Right atrium auricular region (tissue), 2 donors: ENCODE measurements at regions not wholly inside any gene's neighbourhood (a gene's known extent, or its start where the extent isn't known, plus 50 kb on each side); places are given as distances from the start of the nearest gene placed in this dataset.

Experiments used
- DNase-seq: peaks from one replicate; pipeline ENCODE4 v3.0.0-alpha.2; 2019; ENCODE audit warnings: low spot score
- H3K27ac ChIP-seq, 2 donors: fragments of 200-600 bp; sonication (generic); 1 replicate in 1 of 2; 2 replicates in 1 of 2; pipeline ENCODE4 v1.5.1; 2016 to 2019
- H3K27me3 ChIP-seq, 2 donors: fragments of 200-600 bp; sonication (generic); one replicate each; pipeline versions ENCODE4 v1.5.1 to v1.6.0; 2017 to 2019
- H3K36me3 ChIP-seq: fragments of 200-600 bp; sonication (generic); one replicate; pipeline ENCODE4 v1.5.1; 2016
- H3K4me1 ChIP-seq, 2 donors: fragments of 200-600 bp; sonication (generic); one replicate each; pipeline versions ENCODE4 v1.5.1 to v1.6.0; 2017 to 2019
- H3K4me3 ChIP-seq, 2 donors: fragments of 200-600 bp; sonication (generic); 1 replicate in 1 of 2; 2 replicates in 1 of 2; pipeline ENCODE4 v1.5.1; 2017 to 2019; ENCODE audit warnings: mild to moderate bottlenecking in 1 of 2, moderate library complexity in 1 of 2
- H3K9me3 ChIP-seq, 2 donors: fragments of 200-600 bp; sonication (generic); one replicate each; pipeline ENCODE4 v1.5.1; 2019
- TF ChIP-seq, protein P1 (sequence below), 2 donors: fragments of 200-600 bp; sonication (generic); IDR thresholded peaks; one replicate each; pipeline ENCODE4 v1.5.1; 2019; ENCODE audit warnings: antibody characterized with exemption in 2 of 2

DNA sequence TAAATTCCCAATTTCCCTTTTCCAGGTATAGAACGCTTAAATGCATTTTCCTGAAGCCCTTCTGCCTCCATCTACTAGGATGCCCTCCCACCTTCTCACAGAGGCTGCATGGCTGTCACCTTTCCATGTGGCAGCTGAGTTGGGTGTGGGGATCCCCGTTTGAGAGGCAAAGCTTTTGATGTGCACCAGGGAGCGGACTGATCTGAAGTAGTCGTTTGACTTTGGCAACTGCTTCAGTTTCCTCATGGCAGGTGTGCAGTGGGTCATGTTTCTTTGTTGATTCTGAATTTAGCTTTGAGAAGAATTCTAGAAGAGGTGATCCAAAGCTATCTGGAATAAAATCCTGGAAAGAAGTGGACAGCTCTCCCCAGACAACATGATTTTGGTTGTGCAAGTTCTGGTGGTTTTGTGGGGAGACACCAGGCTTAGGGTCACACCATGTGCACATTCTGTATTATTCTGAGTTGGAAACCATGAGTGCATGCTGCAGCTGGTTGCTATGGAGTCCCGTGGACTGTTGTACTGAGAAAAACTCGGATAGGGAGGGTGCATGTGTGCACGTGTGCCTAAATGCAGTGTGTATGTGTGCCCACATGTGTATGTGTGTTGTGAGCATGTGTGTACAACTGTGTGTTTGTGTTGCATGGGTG lies 63.5 kb downstream of the GADD45G start:
- Histone ChIP-seq H3K9me3 (no peaks in the 10 kb centered on the region), H3K27ac (no peak overlapping the region), H3K4me3 (no peak overlapping the region), H3K36me3 (no peaks in the 10 kb centered on the region), H3K4me1 (peaks cover 0 to 7% of the 10 kb centered on the region in 2 donors), H3K27me3 (no peaks in the 10 kb centered on the region)
- DNase-seq, result no peak
- TF ChIP-seq, protein P1, sequence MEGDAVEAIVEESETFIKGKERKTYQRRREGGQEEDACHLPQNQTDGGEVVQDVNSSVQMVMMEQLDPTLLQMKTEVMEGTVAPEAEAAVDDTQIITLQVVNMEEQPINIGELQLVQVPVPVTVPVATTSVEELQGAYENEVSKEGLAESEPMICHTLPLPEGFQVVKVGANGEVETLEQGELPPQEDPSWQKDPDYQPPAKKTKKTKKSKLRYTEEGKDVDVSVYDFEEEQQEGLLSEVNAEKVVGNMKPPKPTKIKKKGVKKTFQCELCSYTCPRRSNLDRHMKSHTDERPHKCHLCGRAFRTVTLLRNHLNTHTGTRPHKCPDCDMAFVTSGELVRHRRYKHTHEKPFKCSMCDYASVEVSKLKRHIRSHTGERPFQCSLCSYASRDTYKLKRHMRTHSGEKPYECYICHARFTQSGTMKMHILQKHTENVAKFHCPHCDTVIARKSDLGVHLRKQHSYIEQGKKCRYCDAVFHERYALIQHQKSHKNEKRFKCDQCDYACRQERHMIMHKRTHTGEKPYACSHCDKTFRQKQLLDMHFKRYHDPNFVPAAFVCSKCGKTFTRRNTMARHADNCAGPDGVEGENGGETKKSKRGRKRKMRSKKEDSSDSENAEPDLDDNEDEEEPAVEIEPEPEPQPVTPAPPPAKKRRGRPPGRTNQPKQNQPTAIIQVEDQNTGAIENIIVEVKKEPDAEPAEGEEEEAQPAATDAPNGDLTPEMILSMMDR (IDR thresholded peaks at IDR 0.05), result no peak

DNA sequence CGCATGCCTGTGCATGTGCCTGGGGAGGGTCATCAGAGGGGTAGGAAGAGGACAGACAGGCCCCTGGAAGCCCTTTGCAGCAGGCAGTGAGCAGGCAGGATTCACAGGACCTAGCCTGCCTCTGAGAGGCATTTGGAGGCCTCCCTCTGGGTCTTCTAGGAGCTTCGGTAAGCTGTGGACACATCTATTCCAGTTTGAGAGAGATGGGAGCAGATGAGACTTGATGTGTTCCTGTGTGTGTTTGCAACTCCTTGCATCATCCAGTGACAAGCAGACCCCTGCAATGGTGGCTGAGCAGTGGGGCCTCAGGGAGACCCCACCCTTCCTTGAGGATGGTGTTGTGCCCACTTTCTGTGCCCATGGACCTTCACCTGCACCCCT lies 64.0 kb downstream of the GADD45G start:
- TF ChIP-seq, protein P1 (IDR thresholded peaks at IDR 0.05), result no peak
- no peaks in the 10 kb centered on the region for H3K36me3 ChIP-seq
- H3K4me3 ChIP-seq, result no peak overlapping the region
- no peak for DNase-seq
- no peaks in the 10 kb centered on the region for H3K9me3 ChIP-seq
- no peak overlapping the region for H3K27ac ChIP-seq
- H3K27me3 ChIP-seq, result no peaks in the 10 kb centered on the region
- peaks cover 0 to 7% of the 10 kb centered on the region in 2 donors for H3K4me1 ChIP-seq

DNA sequence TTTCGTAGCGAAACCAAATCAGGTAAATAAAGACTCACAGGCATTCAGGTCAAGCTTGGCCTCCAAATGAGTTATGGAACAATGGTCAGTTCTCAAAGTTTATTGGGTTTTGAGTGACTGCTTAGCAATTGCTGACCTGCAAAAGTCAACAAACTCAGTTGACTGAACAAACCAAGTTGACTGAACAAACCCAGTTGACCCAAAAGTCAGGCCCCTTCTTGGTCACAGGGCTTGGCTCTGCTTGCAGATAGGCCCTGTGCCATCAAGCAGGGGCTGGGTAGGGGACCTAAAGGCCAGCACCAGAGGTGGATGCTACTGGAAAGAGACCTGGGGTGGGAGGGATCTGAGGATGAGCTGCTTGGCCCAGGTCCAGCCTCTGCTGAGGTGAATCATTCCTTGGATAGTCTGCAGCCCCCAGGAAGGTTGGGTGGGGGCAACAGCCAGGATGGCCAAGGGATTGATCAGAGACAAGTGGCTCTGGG lies 64.6 kb downstream of the GADD45G start:
- peaks cover 0 to 7% of the 10 kb centered on the region in 2 donors for H3K4me1 ChIP-seq
- no peak overlapping the region for H3K27ac ChIP-seq
- TF ChIP-seq, protein P1 (IDR thresholded peaks at IDR 0.05), result no peak
- no peaks in the 10 kb centered on the region for H3K36me3 ChIP-seq
- H3K9me3 ChIP-seq, result no peaks in the 10 kb centered on the region
- H3K27me3 ChIP-seq, result no peaks in the 10 kb centered on the region
- no peak for DNase-seq
- H3K4me3 ChIP-seq, result no peak overlapping the region

DNA sequence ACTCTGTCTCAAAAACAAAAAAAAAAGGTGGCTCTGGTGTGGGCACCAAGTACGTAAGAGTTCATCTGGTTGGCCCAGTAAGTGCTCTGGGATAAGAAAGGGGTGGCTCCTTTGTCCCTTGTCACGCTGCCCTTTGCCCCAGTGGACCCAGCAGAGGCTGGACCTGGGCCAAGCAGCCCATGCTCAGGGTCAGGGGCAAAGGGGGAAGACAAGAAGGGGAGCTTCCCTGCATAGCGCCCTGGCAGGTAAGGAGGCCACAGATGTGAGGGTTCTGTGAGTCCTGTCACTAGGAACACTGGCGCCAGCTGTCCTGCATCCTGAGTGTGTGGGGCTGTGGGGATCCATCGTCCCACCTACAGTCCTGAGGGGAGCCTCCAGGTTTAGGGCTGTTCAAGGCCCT lies 65.3 kb downstream of the GADD45G start:
- TF ChIP-seq, protein P1 (IDR thresholded peaks at IDR 0.05), result no peak
- no peak for DNase-seq
- Histone ChIP-seq H3K36me3 (no peaks in the 10 kb centered on the region), H3K4me1 (peaks cover 0 to 12% of the 10 kb centered on the region in 2 donors), H3K27ac (no peak overlapping the region), H3K27me3 (no peaks in the 10 kb centered on the region), H3K4me3 (no peak overlapping the region), H3K9me3 (no peaks in the 10 kb centered on the region)

DNA sequence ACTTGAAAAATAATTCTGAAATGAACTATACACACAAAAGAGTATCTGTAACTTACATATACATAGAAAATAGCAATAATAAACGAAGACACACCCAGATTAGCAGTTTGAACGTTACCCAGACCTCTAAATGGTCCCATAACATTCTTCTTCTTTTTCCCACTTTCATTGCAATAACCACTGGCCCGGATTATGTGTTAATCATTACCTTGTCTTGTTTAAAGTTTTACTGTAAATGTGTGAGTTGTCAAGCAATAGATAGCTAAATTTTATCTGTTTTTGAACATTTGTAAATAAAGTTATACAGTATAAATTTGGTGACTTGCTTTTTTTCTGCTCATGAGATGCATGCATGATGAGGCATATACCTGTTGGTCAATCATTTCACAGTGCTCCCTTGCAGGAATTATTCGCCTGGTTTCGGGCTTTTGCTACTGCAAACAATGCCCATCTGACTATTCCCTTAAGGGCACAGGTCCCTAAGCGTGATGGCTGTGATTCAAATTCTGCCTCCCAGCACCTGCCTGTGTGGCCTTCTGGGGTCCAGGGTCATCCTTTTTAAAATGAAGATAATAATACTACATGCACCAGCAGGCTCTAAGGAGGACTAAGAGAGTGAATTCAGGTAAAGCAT lies 66.1 kb downstream of the GADD45G start:
- H3K27me3 ChIP-seq, result no peaks in the 10 kb centered on the region
- no peak for DNase-seq
- TF ChIP-seq, protein P1 (IDR thresholded peaks at IDR 0.05), result no peak
- no peak overlapping the region for H3K27ac ChIP-seq
- peaks cover 0 to 20% of the 10 kb centered on the region in 2 donors for H3K4me1 ChIP-seq
- no peak overlapping the region for H3K4me3 ChIP-seq
- H3K36me3 ChIP-seq, result no peaks in the 10 kb centered on the region
- no peaks in the 10 kb centered on the region for H3K9me3 ChIP-seq
